ENCODE measurements at regions not wholly inside any gene's neighbourhood (a gene's known extent, or its start where the extent isn't known, plus 50 kb on each side); places are given as distances from the start of the nearest gene placed in this dataset.
A peak's percentile ranks its signal among the peaks of the same experiment; 100 is the strongest.

DNA sequence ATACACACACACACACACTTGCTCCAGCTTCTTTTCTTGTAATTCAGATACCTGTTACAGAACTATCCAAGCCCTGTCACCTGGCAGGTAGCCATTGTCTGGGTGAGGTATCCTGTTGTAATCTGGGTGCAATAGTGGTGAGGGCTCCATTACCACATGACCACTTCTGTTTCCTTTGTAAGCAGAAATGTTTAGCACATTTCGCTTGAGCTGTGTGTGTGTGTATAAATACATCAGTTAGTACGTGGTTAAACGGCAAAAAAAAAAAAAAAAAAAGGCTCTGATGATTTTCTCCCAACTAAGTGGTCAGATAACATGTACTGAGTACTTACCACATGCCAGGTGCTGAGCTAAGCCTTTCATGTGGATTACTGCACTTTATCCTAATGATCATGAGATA lies 129.3 kb upstream of the SSTR1 start:
- no peak overlapping the region for H3K14ac ChIP-seq (ENCODE audit: low read length in 2 of 2)
- H3K18ac ChIP-seq (ENCODE audit: low read depth in 1 of 2, low read length in 2 of 2): no peak overlapping the region
- DNase-seq: no peak
- H3K4me3 ChIP-seq (ENCODE audit: insufficient read depth in 1 of 2, low read depth in 1 of 2, low read length in 2 of 2): no peak overlapping the region
- WGBS: 58% methylated on average over 2 of the region's 3 CpGs
- H2BK120ac ChIP-seq (ENCODE audit: low read depth, low read length): no peak overlapping the region
- no peaks in the 10 kb centered on the region for H3K79me1 ChIP-seq (replicated peaks; ENCODE audit: low read length, poor library complexity, severe bottlenecking)
- H2AFZ ChIP-seq (ENCODE audit: low read depth, low read length): no peak overlapping the region
- no peak overlapping the region for H2BK5ac ChIP-seq (ENCODE audit: low read depth, low read length, poor library complexity, severe bottlenecking)
- no peaks in the 10 kb centered on the region for H3K27me3 ChIP-seq (ENCODE audit: control insufficient read depth in 1 of 2, insufficient read depth in 1 of 2, low read length in 2 of 2)
- H4K8ac ChIP-seq (ENCODE audit: low read length): no peak overlapping the region
- no peak overlapping the region for H3K4ac ChIP-seq (ENCODE audit: low read depth in 1 of 2, low read length in 2 of 2)
- H3K9me3 ChIP-seq (ENCODE audit: control insufficient read depth, low read length): peaks cover 3% of the 10 kb centered on the region
- no peak overlapping the region for H3K4me2 ChIP-seq (ENCODE audit: low read length, poor library complexity, severe bottlenecking)
- peaks cover 4% of the 10 kb centered on the region for H3K4me1 ChIP-seq (ENCODE audit: control insufficient read depth, insufficient read depth, low read depth, low read length)
- no peak overlapping the region for H4K91ac ChIP-seq (ENCODE audit: low read length)
- H2AK5ac ChIP-seq (ENCODE audit: low read length, severe bottlenecking): peak overlapping the region; percentile 97
- no peak overlapping the region for H2BK15ac ChIP-seq (ENCODE audit: low read depth, poor library complexity, severe bottlenecking)
- H3K36me3 ChIP-seq (ENCODE audit: control insufficient read depth in 1 of 2, insufficient read depth in 2 of 2, low read depth in 1 of 2, low read length in 2 of 2): no peaks in the 10 kb centered on the region
- H3K27ac ChIP-seq (ENCODE audit: low read length, poor library complexity, severe bottlenecking): peak overlapping the region; percentile 92
- no peak overlapping the region for H3K9ac ChIP-seq (ENCODE audit: low read length)
- no peak overlapping the region for H2BK12ac ChIP-seq (ENCODE audit: low read length in 2 of 2)
- no peak overlapping the region for H3K23ac ChIP-seq (ENCODE audit: low read length in 2 of 2)

DNA sequence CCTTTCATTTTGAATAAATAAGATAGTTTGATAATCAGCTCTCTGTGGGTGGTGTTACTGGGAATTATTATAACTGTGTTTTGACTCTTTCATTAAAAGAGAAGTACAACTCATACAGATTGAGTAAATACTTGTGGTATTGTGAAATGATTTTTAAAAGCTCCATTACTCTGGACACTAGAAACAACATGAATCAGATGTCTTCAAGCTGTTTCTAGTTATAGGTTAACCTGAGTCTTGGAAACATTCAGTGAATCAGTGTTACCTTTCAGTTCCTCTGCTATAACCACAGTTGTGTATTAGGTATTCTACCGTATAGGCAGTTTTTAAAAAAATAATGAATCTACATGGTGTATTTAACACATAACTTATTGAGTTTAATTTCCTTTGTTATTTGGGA lies 128.4 kb upstream of the SSTR1 start:
- Histone ChIP-seq H3K36me3 (ENCODE audit: control insufficient read depth in 1 of 2, insufficient read depth in 2 of 2, low read depth in 1 of 2, low read length in 2 of 2) (no peaks in the 10 kb centered on the region), H3K23ac (ENCODE audit: low read length in 2 of 2) (no peak overlapping the region), H3K18ac (ENCODE audit: low read depth in 1 of 2, low read length in 2 of 2) (no peak overlapping the region), H2BK15ac (ENCODE audit: low read depth, poor library complexity, severe bottlenecking) (no peak overlapping the region), H3K14ac (ENCODE audit: low read length in 2 of 2) (no peak overlapping the region), H2AFZ (ENCODE audit: low read depth, low read length) (no peak overlapping the region), H3K4me3 (ENCODE audit: insufficient read depth in 1 of 2, low read depth in 1 of 2, low read length in 2 of 2) (no peak overlapping the region), H4K8ac (ENCODE audit: low read length) (no peak overlapping the region), H4K91ac (ENCODE audit: low read length) (no peak overlapping the region), H2BK120ac (ENCODE audit: low read depth, low read length) (no peak overlapping the region), H3K79me1 (replicated peaks; ENCODE audit: low read length, poor library complexity, severe bottlenecking) (no peaks in the 10 kb centered on the region), H3K27me3 (ENCODE audit: control insufficient read depth in 1 of 2, insufficient read depth in 1 of 2, low read length in 2 of 2) (no peaks in the 10 kb centered on the region), H3K4ac (ENCODE audit: low read depth in 1 of 2, low read length in 2 of 2) (no peak overlapping the region), H3K4me2 (ENCODE audit: low read length, poor library complexity, severe bottlenecking) (no peak overlapping the region), H3K9me3 (ENCODE audit: control insufficient read depth, low read length) (peaks cover 3% of the 10 kb centered on the region), H2BK12ac (ENCODE audit: low read length in 2 of 2) (no peak overlapping the region), H3K27ac (ENCODE audit: low read length, poor library complexity, severe bottlenecking) (peak overlapping the region; percentile 92), H3K4me1 (ENCODE audit: control insufficient read depth, insufficient read depth, low read depth, low read length) (peaks cover 4% of the 10 kb centered on the region), H2BK5ac (ENCODE audit: low read depth, low read length, poor library complexity, severe bottlenecking) (no peak overlapping the region), H3K9ac (ENCODE audit: low read length) (no peak overlapping the region), H2AK5ac (ENCODE audit: low read length, severe bottlenecking) (no peak overlapping the region)
- DNase-seq: peak; percentile 25
- no CpG with 5 or more reads among the region's 1 CpG for WGBS

DNA sequence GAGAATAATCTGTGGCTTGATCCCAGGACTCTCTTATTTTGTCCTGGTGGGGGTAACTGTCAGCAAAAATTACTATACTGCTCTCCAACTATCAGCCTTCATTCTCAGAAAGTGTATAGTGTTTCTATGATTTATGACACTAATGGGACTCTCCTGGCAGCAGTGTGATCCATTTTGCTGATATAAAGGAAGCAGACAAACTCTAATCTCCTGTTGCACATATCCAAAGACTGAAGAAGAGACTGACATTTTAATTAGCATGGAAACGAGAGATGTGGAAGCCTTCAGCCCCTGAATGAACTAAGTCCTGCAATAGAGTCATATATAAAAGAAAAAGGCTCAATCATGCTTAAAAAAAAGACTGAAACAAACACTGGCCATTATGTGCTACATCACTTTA lies 127.8 kb upstream of the SSTR1 start:
- Histone ChIP-seq H2BK5ac (ENCODE audit: low read depth, low read length, poor library complexity, severe bottlenecking) (no peak overlapping the region), H3K27me3 (ENCODE audit: control insufficient read depth in 1 of 2, insufficient read depth in 1 of 2, low read length in 2 of 2) (no peaks in the 10 kb centered on the region), H3K4ac (ENCODE audit: low read depth in 1 of 2, low read length in 2 of 2) (no peak overlapping the region), H3K14ac (ENCODE audit: low read length in 2 of 2) (no peak overlapping the region), H3K36me3 (ENCODE audit: control insufficient read depth in 1 of 2, insufficient read depth in 2 of 2, low read depth in 1 of 2, low read length in 2 of 2) (no peaks in the 10 kb centered on the region), H3K9ac (ENCODE audit: low read length) (no peak overlapping the region), H2BK120ac (ENCODE audit: low read depth, low read length) (no peak overlapping the region), H3K4me3 (ENCODE audit: insufficient read depth in 1 of 2, low read depth in 1 of 2, low read length in 2 of 2) (no peak overlapping the region), H3K18ac (ENCODE audit: low read depth in 1 of 2, low read length in 2 of 2) (no peak overlapping the region), H2BK15ac (ENCODE audit: low read depth, poor library complexity, severe bottlenecking) (no peak overlapping the region), H3K4me1 (ENCODE audit: control insufficient read depth, insufficient read depth, low read depth, low read length) (peaks cover 4% of the 10 kb centered on the region), H3K4me2 (ENCODE audit: low read length, poor library complexity, severe bottlenecking) (no peak overlapping the region), H2AK5ac (ENCODE audit: low read length, severe bottlenecking) (no peak overlapping the region), H3K23ac (ENCODE audit: low read length in 2 of 2) (no peak overlapping the region), H3K79me1 (replicated peaks; ENCODE audit: low read length, poor library complexity, severe bottlenecking) (no peaks in the 10 kb centered on the region), H2BK12ac (ENCODE audit: low read length in 2 of 2) (no peak overlapping the region), H4K8ac (ENCODE audit: low read length) (no peak overlapping the region), H4K91ac (ENCODE audit: low read length) (no peak overlapping the region), H3K9me3 (ENCODE audit: control insufficient read depth, low read length) (peaks cover 3% of the 10 kb centered on the region), H2AFZ (ENCODE audit: low read depth, low read length) (no peak overlapping the region), H3K27ac (ENCODE audit: low read length, poor library complexity, severe bottlenecking) (peak overlapping the region; percentile 64)
- no CpG with 5 or more reads among the region's 1 CpG for WGBS
- no peak for DNase-seq

DNA sequence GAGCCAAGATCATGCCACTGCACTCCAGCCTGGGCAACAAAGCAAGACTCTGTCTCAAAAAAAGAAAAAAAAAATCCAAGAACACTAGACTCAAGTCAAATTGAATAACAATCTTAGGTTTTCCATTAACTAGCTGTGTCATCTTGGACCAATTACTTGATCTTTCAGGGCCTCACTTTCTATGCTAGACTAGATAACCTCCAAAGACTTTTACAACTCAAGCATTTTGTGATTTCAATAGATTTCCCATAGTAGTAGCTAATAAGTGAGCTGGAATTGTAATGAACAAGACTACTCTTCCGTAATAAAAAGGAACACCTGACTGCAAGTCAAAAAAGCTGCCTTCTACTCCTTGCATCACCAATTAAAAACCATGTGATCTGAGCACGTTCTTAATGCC lies 127.0 kb upstream of the SSTR1 start:
- no peak overlapping the region for H3K4ac ChIP-seq (ENCODE audit: low read depth in 1 of 2, low read length in 2 of 2)
- H3K4me2 ChIP-seq (ENCODE audit: low read length, poor library complexity, severe bottlenecking): no peak overlapping the region
- no peak overlapping the region for H4K91ac ChIP-seq (ENCODE audit: low read length)
- no peak overlapping the region for H3K4me3 ChIP-seq (ENCODE audit: insufficient read depth in 1 of 2, low read depth in 1 of 2, low read length in 2 of 2)
- no peak overlapping the region for H3K14ac ChIP-seq (ENCODE audit: low read length in 2 of 2)
- no peak for DNase-seq
- peak overlapping the region; percentile 74 for H3K27ac ChIP-seq (ENCODE audit: low read length, poor library complexity, severe bottlenecking)
- no peak overlapping the region for H4K8ac ChIP-seq (ENCODE audit: low read length)
- H3K9ac ChIP-seq (ENCODE audit: low read length): no peak overlapping the region
- H3K36me3 ChIP-seq (ENCODE audit: control insufficient read depth in 1 of 2, insufficient read depth in 2 of 2, low read depth in 1 of 2, low read length in 2 of 2): no peaks in the 10 kb centered on the region
- no peaks in the 10 kb centered on the region for H3K9me3 ChIP-seq (ENCODE audit: control insufficient read depth, low read length)
- no peak overlapping the region for H3K23ac ChIP-seq (ENCODE audit: low read length in 2 of 2)
- H2AK5ac ChIP-seq (ENCODE audit: low read length, severe bottlenecking): no peak overlapping the region
- no peak overlapping the region for H2BK15ac ChIP-seq (ENCODE audit: low read depth, poor library complexity, severe bottlenecking)
- H2BK5ac ChIP-seq (ENCODE audit: low read depth, low read length, poor library complexity, severe bottlenecking): no peak overlapping the region
- WGBS: 77% methylated on average over 2 of the region's 2 CpGs
- H2BK120ac ChIP-seq (ENCODE audit: low read depth, low read length): no peak overlapping the region
- H3K79me1 ChIP-seq (replicated peaks; ENCODE audit: low read length, poor library complexity, severe bottlenecking): no peaks in the 10 kb centered on the region
- H2BK12ac ChIP-seq (ENCODE audit: low read length in 2 of 2): no peak overlapping the region
- H3K4me1 ChIP-seq (ENCODE audit: control insufficient read depth, insufficient read depth, low read depth, low read length): peaks cover 4% of the 10 kb centered on the region
- no peaks in the 10 kb centered on the region for H3K27me3 ChIP-seq (ENCODE audit: control insufficient read depth in 1 of 2, insufficient read depth in 1 of 2, low read length in 2 of 2)
- H3K18ac ChIP-seq (ENCODE audit: low read depth in 1 of 2, low read length in 2 of 2): no peak overlapping the region
- H2AFZ ChIP-seq (ENCODE audit: low read depth, low read length): no peak overlapping the region

Data from mesenchymal stem cell (in vitro differentiated cells and primary cell).